ENCODE measurements at regions not wholly inside any gene's neighbourhood (a gene's known extent, or its start where the extent isn't known, plus 50 kb on each side); places are given as distances from the start of the nearest gene placed in this dataset.

- TF ChIP-seq GATA3 (IDR thresholded peaks at IDR 0.05; ENCODE audit: low read depth, low read length): no peak
- TF ChIP-seq GATA2 (IDR thresholded peaks at IDR 0.05; ENCODE audit: low read depth, low read length): no peak
These were observed 147.1 kb downstream of the NUFIP1 start for GRCh38 chr13:44842158-44842557.

Measured in SH-SY5Y (cell line).